ENCODE measurements at regions not wholly inside any gene's neighbourhood (a gene's known extent, or its start where the extent isn't known, plus 50 kb on each side); places are given as distances from the start of the nearest gene placed in this dataset.

- Histone ChIP-seq H3K4me3 (no peak overlapping the region), H3K36me3 (replicated peaks in 1 of 2) (no peaks in the 10 kb centered on the region), H3K27me3 (peaks cover 1% of the 10 kb centered on the region), H3K4me1 (replicated peaks in 1 of 2) (no peaks in the 10 kb centered on the region), H3K9me3 (replicated peaks in 1 of 3) (no peaks in the 10 kb centered on the region), H3K27ac (no peak overlapping the region)
- TF ChIP-seq POLR2A (IDR thresholded peaks at IDR 0.05) = no peak
- TF ChIP-seq CTCF (IDR thresholded peaks at IDR 0.05) = no peak
- intact Hi-C loops (cut with DNase I) = no loop called here
- DNase-seq = no peak
- 63 to 88% (median 75%) methylated on average over 3 of the region's 3 CpGs for WGBS, 4 donors
These were observed 71.8 kb downstream of the FUNDC1 start for GRCh38 chrX:44470816-44471215.

- H3K27me3 ChIP-seq = peaks cover 5% of the 10 kb centered on the region
- H3K4me1 ChIP-seq (replicated peaks in 1 of 2) = no peaks in the 10 kb centered on the region
- H3K9me3 ChIP-seq (replicated peaks in 1 of 3) = no peaks in the 10 kb centered on the region
- no peak overlapping the region for H3K27ac ChIP-seq
- H3K4me3 ChIP-seq = no peak overlapping the region
- 48 to 67% (median 63%) methylated on average over 4 of the region's 4 CpGs for WGBS, 4 donors
- no peaks in the 10 kb centered on the region for H3K36me3 ChIP-seq (replicated peaks in 1 of 2)
- intact Hi-C loops (cut with DNase I) = no loop called here
- peak in 5 of 7 donors; percentile 13 to 46 (median 15) for DNase-seq
- TF ChIP-seq POLR2A (IDR thresholded peaks at IDR 0.05) = no peak
- TF ChIP-seq CTCF (IDR thresholded peaks at IDR 0.05) = no peak
These were observed 79.8 kb downstream of the FUNDC1 start for GRCh38 chrX:44462850-44463249.

- intact Hi-C loops (cut with DNase I) = no loop called here
- Histone ChIP-seq H3K27me3 (peaks cover 5% of the 10 kb centered on the region), H3K4me3 (no peak overlapping the region), H3K4me1 (replicated peaks in 1 of 2) (no peaks in the 10 kb centered on the region), H3K36me3 (replicated peaks in 1 of 2) (no peaks in the 10 kb centered on the region), H3K9me3 (replicated peaks in 1 of 3) (no peaks in the 10 kb centered on the region), H3K27ac (no peak overlapping the region)
- WGBS, 4 donors = 76 to 83% (median 76%) methylated on average over 5 of the region's 5 CpGs
- TF ChIP-seq POLR2A (IDR thresholded peaks at IDR 0.05) = no peak
- TF ChIP-seq CTCF (IDR thresholded peaks at IDR 0.05) = no peak
- DNase-seq = no peak
These were observed 83.2 kb downstream of the FUNDC1 start for GRCh38 chrX:44459501-44459900.

- Histone ChIP-seq H3K27me3 (peaks cover 5% of the 10 kb centered on the region), H3K4me1 (replicated peaks in 1 of 2) (no peaks in the 10 kb centered on the region), H3K4me3 (no peak overlapping the region), H3K27ac (no peak overlapping the region), H3K36me3 (replicated peaks in 1 of 2) (no peaks in the 10 kb centered on the region), H3K9me3 (replicated peaks in 1 of 3) (no peaks in the 10 kb centered on the region)
- DNase-seq = no peak
- WGBS, 4 donors = 58 to 76% (median 63%) methylated on average over 3 to 4 of the region's 4 CpGs
- TF ChIP-seq POLR2A (IDR thresholded peaks at IDR 0.05) (no peak), CTCF (IDR thresholded peaks at IDR 0.05) (no peak)
- intact Hi-C loops (cut with DNase I) = no loop called here
These were observed 86.0 kb downstream of the FUNDC1 start for GRCh38 chrX:44456685-44457084.
